ENCODE measurements at regions not wholly inside any gene's neighbourhood (a gene's known extent, or its start where the extent isn't known, plus 50 kb on each side); places are given as distances from the start of the nearest gene placed in this dataset.

DNA sequence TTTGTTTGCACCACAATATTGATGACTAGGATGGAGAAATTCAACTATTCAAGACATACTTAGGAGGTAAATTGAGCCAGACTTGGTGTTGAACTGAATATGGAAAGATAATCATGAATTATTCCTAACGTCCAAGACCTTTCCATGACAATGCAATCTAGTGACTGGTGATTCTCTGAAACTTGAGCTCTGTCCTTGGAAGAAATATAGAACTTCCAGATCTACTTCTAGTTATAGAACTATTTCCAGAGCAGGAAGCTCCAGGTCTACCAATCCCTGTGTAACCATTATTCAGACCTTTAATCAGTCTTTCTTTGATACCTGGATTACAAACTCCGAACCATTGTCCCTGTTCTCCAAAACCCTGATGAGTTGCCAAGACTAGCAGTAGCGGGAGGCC is 272.6 kb upstream of the SLC14A2 start:
- TF ChIP-seq, protein P1, sequence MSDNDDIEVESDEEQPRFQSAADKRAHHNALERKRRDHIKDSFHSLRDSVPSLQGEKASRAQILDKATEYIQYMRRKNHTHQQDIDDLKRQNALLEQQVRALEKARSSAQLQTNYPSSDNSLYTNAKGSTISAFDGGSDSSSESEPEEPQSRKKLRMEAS (IDR thresholded peaks at IDR 0.05; ENCODE audit: low read depth, low read length): no peak
- TF ChIP-seq, protein P2, sequence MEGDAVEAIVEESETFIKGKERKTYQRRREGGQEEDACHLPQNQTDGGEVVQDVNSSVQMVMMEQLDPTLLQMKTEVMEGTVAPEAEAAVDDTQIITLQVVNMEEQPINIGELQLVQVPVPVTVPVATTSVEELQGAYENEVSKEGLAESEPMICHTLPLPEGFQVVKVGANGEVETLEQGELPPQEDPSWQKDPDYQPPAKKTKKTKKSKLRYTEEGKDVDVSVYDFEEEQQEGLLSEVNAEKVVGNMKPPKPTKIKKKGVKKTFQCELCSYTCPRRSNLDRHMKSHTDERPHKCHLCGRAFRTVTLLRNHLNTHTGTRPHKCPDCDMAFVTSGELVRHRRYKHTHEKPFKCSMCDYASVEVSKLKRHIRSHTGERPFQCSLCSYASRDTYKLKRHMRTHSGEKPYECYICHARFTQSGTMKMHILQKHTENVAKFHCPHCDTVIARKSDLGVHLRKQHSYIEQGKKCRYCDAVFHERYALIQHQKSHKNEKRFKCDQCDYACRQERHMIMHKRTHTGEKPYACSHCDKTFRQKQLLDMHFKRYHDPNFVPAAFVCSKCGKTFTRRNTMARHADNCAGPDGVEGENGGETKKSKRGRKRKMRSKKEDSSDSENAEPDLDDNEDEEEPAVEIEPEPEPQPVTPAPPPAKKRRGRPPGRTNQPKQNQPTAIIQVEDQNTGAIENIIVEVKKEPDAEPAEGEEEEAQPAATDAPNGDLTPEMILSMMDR (IDR thresholded peaks at IDR 0.05 in 2 of 3, conservative IDR thresholded peaks at IDR 0.05 in 1 of 3; ENCODE audit: control insufficient read depth in 2 of 3, extremely low read depth in 1 of 3, insufficient read depth in 1 of 3, low read depth in 3 of 3, low read length in 3 of 3): no peak
- TF ChIP-seq ZBED1 (IDR thresholded peaks at IDR 0.05; ENCODE audit: borderline replicate concordance): no peak
- no peak for TF ChIP-seq POLR2AphosphoS5 (IDR thresholded peaks at IDR 0.05; ENCODE audit: low read length)
- TF ChIP-seq, protein P3, sequence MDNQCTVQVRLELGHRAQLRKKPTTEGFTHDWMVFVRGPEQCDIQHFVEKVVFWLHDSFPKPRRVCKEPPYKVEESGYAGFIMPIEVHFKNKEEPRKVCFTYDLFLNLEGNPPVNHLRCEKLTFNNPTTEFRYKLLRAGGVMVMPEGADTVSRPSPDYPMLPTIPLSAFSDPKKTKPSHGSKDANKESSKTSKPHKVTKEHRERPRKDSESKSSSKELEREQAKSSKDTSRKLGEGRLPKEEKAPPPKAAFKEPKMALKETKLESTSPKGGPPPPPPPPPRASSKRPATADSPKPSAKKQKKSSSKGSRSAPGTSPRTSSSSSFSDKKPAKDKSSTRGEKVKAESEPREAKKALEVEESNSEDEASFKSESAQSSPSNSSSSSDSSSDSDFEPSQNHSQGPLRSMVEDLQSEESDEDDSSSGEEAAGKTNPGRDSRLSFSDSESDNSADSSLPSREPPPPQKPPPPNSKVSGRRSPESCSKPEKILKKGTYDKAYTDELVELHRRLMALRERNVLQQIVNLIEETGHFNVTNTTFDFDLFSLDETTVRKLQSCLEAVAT (IDR thresholded peaks at IDR 0.05): no peak
- no peak for TF ChIP-seq YY1 (IDR thresholded peaks at IDR 0.05; ENCODE audit: low read depth, low read length)
- TF ChIP-seq ZSCAN29 (IDR thresholded peaks at IDR 0.05): no peak
- TF ChIP-seq BCL11A (IDR thresholded peaks at IDR 0.05; ENCODE audit: low read depth, low read length): no peak
- no peak for TF ChIP-seq RFX5 (IDR thresholded peaks at IDR 0.05; ENCODE audit: low read depth, low read length)
- TF ChIP-seq HDAC6 (IDR thresholded peaks at IDR 0.05; ENCODE audit: unreplicated experiment): no peak

Data from GM12878 (cell line).